A673 (cell line): ENCODE measurements at regions not wholly inside any gene's neighbourhood (a gene's known extent, or its start where the extent isn't known, plus 50 kb on each side); places are given as distances from the start of the nearest gene placed in this dataset.

Experiments
- BruUV-seq: library from RNA; stranded (reverse); fragments of 400-500 nt; replicated peaks from 2 replicates; lab custom pipeline; 2021; lab: Mats Ljungman, UMichigan
- CTCF ChIA-PET: fragments of 300-600 bp; sonication (Branson Sonifier 250); formaldehyde crosslinking; loops from one replicate; lab custom pipeline; 2022; ENCODE audit warnings: antibody characterized with exemption; lab: Charles Lee
- POLR2A ChIA-PET: fragments of 300-600 bp; sonication (Branson Sonifier 250); formaldehyde crosslinking; loops from one replicate; lab custom pipeline; 2022; ENCODE audit warnings: antibody characterized with exemption; ENCODE audit not compliant: low non-redundant PET; lab: Charles Lee
- DNase-seq: peaks from one replicate; pipeline ENCODE4 v3.0.0-alpha.2; 2015; ENCODE audit warnings: low spot score
- H3K27ac ChIP-seq: fragments of 200-600 bp; sonication (generic); 2 replicates; pipeline ENCODE4 v1.5.1; 2016; ENCODE audit warnings: mixed run types, low read depth, mild to moderate bottlenecking, mixed read lengths, antibody characterized with exemption, low read length; ENCODE audit not compliant: poor library complexity, severe bottlenecking
- H3K27me3 ChIP-seq: fragments of 200-600 bp; sonication (generic); replicated peaks from 2 replicates; pipeline ENCODE4 v1.6.1; 2017; ENCODE audit warnings: mixed run types, low read depth, mild to moderate bottlenecking, mixed read lengths, antibody characterized with exemption, low read length; ENCODE audit not compliant: insufficient read depth, poor library complexity
- H3K36me3 ChIP-seq: fragments of 200-600 bp; sonication (generic); 2 replicates; pipeline ENCODE4 v1.6.1; 2016; ENCODE audit warnings: mixed run types, mild to moderate bottlenecking, mixed read lengths, antibody characterized with exemption, low read length; ENCODE audit not compliant: insufficient read depth, poor library complexity, severe bottlenecking
- H3K4me1 ChIP-seq: fragments of 200-600 bp; sonication (generic); 2 replicates; pipeline ENCODE4 v1.6.1; 2017; ENCODE audit warnings: mixed run types, mild to moderate bottlenecking, mixed read lengths, antibody characterized with exemption, low read length; ENCODE audit not compliant: insufficient read depth, poor library complexity, severe bottlenecking
- H3K4me3 ChIP-seq: fragments of 200-600 bp; sonication (generic); 2 replicates; pipeline ENCODE4 v1.5.1; 2016; ENCODE audit warnings: low read depth, mixed run types, mild to moderate bottlenecking, mixed read lengths, low read length; ENCODE audit not compliant: poor library complexity, severe bottlenecking
- H3K9me3 ChIP-seq: fragments of 200-600 bp; sonication (generic); 2 replicates; pipeline ENCODE4 v1.6.1; 2016; ENCODE audit warnings: mixed run types, low read depth, mild to moderate bottlenecking, mixed read lengths, antibody characterized with exemption, low read length; ENCODE audit not compliant: poor library complexity, severe bottlenecking
- CTCF ChIP-seq: fragments of 300-800, 200-600 bp; sonication (generic); conservative IDR thresholded peaks from 2 replicates; pipeline ENCODE4 v1.5.1; 2017; ENCODE audit warnings: low read depth, mild to moderate bottlenecking, antibody characterized with exemption, low read length, moderate library complexity, mixed read lengths
- EZH2 ChIP-seq: fragments of 200-600 bp; sonication (generic); IDR thresholded peaks from 2 replicates; pipeline ENCODE4 v1.6.1; 2017; ENCODE audit warnings: borderline replicate concordance, low read depth, mild to moderate bottlenecking, mixed read lengths, antibody characterized with exemption, low read length; ENCODE audit not compliant: poor library complexity, severe bottlenecking
- intact Hi-C: fragments of 100-400 bp; cut with micrococcal nuclease; formaldehyde crosslinking; loops from one replicate; pipeline ENCODE4 v1.10.0; 2022; ENCODE audit not compliant: unreplicated experiment

DNA sequence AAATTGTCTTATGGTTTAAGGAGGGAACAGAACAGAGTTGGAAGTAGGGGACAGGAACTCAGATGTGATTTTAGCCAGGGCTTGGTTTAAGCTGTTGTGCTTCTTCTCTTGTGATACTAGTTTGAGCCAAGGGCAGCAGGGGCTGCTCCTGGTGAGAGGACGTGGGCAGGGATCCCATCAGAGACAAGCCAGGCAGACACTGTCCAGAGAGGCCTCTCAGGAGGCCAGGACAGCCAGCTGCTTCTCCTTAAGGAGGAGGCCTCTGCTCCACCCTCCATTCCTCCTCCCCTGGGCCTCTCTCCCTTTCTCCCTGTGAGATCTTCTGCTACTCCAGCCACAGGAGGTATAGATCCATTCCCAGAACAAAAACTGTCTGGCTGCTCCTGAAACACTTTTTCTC is 108.4 kb upstream of the MLN start:
- H3K27me3 ChIP-seq: no peaks in the 10 kb centered on the region
- ChIA-PET POLR2A (no interaction called here), CTCF (no interaction called here)
- intact Hi-C loops: no loop called here
- H3K9me3 ChIP-seq: no peaks in the 10 kb centered on the region
- no peaks in the 10 kb centered on the region for H3K36me3 ChIP-seq
- no peak for TF ChIP-seq CTCF
- no peak for TF ChIP-seq EZH2
- H3K4me1 ChIP-seq: peaks cover 15% of the 10 kb centered on the region
- no TSS peak for BruUV-seq
- no peak for DNase-seq
- H3K4me3 ChIP-seq: no peak overlapping the region
- no peak overlapping the region for H3K27ac ChIP-seq

DNA sequence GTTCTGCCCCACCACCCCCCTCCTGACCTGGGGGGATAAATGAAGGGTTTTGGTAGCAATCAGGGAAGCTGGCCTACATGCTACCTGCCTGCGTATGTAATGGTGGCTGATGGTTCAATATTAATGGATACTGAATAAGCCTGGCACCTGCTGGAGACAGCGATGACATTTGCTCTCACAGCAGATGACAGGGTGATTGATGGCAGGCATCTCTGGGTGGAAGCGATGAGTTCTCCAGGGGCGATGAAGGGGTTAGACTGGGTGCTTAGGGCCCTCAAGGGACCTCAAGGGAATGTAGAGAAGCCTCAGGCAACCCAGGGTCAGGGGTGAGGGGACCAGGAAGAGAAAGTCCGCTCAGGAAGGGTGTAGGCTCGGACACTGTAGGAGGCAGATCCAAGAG is 107.7 kb upstream of the MLN start:
- no peaks in the 10 kb centered on the region for H3K27me3 ChIP-seq
- intact Hi-C loops: no loop called here
- H3K9me3 ChIP-seq: no peaks in the 10 kb centered on the region
- no peak overlapping the region for H3K27ac ChIP-seq
- peaks cover 15% of the 10 kb centered on the region for H3K4me1 ChIP-seq
- ChIA-PET CTCF (no interaction called here), POLR2A (no interaction called here)
- DNase-seq: no peak
- TF ChIP-seq CTCF (no peak), EZH2 (no peak)
- no peaks in the 10 kb centered on the region for H3K36me3 ChIP-seq
- H3K4me3 ChIP-seq: no peak overlapping the region
- BruUV-seq: no TSS peak

GRCh38 chr6:33910594-33910993 is 106.8 kb upstream of the MLN start:
- H3K27me3 ChIP-seq: no peaks in the 10 kb centered on the region
- POLR2A ChIA-PET: interaction anchor here (0.6 kb wide), 1 partner anchor 8 kb away, joined by 3 read pairs; no protein-coding TSS in a partner anchor
- no peak for TF ChIP-seq CTCF
- TF ChIP-seq EZH2: no peak

More at GRCh38 chr6:33910594-33910993, 106.8 kb upstream of the MLN start:
- DNase-seq: no peak
- CTCF ChIA-PET: no interaction called here
- no TSS peak for BruUV-seq
- Histone ChIP-seq H3K27ac (no peak overlapping the region), H3K9me3 (no peaks in the 10 kb centered on the region), H3K4me3 (no peak overlapping the region), H3K36me3 (no peaks in the 10 kb centered on the region), H3K4me1 (peaks cover 14% of the 10 kb centered on the region)
- intact Hi-C loops: no loop called here
